Fibroblast of skin of abdomen (primary cell): ENCODE measurements at regions not wholly inside any gene's neighbourhood (a gene's known extent, or its start where the extent isn't known, plus 50 kb on each side); places are given as distances from the start of the nearest gene placed in this dataset.
A peak's percentile ranks its signal among the peaks of the same experiment; 100 is the strongest.

Source experiments
- DNase-seq: peaks from one replicate; pipeline ENCODE4 v3.0.0-alpha.2; 2013

DNA sequence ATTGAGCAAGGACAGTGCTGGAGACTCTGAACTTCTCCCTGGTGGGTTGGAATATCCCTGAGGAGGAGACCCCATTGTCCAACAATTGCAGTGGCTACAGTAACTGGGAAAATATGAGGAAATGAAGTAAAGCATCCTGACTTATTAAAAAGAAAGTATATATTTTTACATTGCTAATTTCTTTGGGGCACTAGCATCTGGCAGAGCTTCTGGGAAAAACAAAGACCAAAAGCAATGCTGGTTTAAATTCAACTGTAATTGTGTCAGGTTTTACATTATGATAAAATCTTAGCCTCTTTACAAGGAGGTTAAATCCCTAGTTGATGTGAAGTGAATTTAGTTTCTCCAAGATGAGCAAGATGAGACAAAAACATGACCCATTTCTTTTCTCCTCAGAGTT is 454.0 kb upstream of the RBMS3 start:
- DNase-seq, result no peak

DNA sequence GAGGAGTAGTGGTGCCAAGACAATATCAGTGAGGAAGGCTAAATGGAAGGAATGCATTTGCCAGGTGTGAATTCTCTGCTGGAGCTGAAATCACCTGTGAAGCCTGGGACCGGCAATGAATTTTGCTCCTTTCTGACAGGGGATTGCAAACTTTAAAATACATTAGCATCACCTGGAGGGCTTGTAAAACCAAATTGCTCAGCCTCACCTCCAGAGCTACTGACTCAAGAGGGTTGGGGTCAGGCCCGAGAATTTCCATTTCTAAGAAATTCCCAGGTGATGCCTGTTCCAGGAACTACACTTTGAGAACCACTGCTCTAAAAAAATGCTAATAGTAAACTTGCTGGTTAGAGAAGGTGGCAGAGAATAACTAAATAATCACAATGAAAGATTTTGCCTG is 445.6 kb upstream of the RBMS3 start:
- no peak for DNase-seq

DNA sequence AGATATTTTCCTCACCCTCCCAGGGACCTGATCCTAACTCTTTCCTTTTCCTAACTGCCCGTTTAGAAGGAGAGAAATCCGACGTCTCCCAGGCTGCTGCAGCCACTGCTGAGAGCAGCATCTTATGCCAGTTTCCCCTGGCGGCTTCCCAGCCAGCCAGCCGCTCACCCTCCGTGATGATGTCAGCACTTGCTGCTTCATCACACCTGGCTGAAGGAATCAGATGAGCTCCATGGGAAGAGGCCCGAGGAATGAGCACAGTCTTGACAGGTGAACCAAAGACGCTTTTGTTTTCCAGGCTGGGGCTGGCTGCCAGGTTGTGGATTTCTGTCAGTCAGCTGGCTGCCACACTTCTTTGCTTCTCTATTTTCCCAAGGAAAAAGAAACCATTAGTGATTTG is 445.1 kb upstream of the RBMS3 start:
- DNase-seq, result peak; percentile 3

DNA sequence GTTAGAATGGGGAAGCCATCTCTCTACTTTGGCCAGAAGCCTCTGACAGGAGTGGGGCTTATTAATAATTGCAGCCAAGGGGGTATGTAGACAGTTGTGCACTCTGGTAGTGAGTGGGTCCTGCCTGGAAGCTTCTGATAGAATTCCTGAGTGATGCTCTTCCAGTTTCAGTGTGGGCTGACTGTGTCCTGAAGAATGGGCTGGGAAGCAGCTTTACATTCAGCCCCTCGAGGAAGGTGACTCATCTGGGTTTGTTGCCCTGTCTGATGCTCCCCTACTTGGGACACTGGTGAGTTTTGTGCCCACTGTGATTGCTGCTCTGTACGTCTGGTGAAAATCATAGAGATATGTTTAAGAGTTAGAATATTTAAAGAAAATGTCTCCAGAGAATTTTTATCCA is 444.7 kb upstream of the RBMS3 start:
- peak; percentile 12 for DNase-seq

DNA sequence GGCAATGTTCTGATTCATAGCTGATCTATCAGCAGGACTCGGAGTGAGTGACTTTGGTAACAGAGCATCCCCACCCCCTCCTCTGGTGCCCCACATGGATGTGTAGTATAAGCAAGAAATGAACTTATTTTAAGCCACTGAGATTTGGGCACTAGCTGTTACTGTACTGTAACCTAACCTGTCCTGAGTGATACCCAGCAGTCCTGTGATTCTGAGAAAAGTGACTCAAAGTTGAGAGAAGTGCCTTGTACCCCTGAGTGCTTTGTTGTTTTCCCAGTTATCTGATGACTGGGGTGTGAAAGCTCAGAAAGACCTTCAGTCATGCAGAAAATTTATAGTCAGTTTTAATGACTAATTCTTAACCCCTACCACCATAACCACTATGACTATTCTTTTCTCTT is 439.9 kb upstream of the RBMS3 start:
- no peak for DNase-seq

DNA sequence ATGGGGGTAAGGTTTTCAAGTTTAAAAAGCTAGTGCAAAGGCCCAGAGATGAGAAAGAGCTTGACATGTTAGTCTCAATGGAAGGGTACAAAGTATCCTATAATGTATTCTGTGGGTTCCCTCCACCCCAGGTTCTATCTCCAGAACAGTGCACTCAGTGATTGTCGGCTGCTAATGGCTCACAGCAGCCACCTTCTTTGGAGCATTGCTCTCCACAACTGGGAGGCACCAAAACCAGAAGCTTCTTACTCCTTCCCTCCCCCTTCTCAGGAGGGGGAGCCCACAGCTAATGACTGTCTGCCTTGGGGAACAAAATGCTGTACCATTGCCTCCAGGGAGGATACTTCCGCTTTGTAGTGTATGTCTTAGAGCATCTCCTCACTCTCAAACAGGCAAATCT is 439.4 kb upstream of the RBMS3 start:
- DNase-seq, result no peak

DNA sequence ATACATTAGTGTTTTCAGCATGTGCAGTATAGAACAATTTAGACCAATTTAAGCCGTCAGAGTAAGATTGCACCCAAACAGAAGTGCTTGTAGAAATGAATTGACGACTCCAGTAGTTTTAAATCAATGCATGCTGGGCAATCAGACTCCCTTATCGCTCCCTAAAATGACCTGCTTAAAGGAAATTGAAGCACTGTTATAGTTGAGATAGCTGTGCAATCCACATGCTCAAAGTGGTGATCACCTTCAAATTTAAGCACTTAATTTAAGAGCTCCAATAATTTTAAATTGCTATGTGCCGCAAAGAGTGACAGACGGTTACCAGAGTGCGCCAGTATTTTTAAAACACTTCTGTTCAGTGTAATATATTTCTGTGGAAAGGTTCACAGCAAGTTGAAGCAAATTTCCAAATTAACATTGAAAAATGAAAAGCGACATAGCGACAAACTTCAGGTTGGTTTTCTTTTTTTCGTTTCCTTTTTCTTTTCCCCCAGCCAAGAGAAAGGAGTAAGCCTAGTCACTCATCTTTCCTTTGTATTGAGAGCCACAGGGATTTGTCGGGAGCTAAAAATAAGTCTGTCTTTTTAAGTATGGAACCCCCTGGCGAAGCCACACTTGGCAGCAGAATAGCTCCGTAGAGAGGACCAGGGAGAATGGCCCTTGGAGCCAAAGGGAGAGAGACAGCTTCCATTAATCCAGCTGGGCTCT is 436.4 kb upstream of the RBMS3 start:
- no peak for DNase-seq

DNA sequence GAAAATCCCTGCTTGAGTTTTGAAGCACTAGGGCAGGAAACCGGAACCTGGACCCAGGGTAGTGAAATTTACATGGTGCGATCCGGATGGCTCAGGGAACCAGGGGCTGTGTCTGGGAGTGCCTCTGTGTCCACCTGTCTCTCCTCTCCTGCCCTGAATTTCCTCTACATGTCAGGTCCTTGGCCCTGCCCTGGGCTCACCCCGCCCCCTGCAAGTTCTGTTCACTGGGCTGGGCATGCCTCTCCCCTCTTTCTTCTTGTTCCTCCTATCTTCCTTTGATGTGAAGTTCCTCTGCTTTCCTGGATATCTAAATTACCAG is 435.9 kb upstream of the RBMS3 start:
- DNase-seq, result no peak

DNA sequence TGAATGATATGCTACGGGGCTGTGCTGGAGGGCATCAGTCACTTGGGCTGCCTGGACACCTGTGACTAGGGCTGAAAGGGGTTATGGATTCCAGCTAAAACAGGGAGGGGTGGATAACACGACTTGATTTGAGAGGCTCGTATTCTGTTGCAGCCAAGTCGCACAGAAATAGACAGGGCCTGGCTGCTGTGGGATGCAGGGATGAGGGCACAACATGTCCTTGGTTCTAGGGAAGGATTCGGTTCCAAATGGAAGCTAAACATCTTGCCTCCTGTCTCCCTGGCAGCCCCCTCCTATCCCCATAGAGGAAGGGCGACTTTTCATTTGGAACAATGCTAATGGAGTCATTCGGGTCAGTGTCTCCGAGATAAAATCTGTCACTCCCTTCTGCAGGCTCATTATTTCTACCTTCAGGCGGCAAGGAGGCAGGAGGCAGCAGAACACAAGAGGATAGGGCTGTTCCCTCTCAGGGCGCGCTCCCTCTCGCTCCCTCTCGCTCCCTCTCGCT is 433.8 kb upstream of the RBMS3 start:
- DNase-seq, result no peak

DNA sequence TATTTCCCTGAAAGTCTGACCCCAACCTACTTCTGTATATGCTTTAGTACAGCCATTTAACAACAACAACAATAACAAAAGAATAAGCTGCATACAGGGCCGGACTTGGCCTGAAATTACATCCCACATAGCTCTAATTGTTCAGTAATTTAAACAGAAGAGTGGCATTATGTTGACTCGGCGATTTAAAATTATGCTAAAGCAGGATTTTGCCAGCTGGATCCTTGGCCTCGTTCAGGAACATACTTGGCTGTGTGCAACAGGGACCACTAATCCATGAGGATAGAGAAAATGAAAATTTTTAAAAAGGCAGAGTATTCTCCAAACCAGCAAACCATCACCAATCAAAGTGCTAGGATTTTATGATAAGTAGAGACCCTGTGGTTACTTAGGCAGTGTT is 433.1 kb upstream of the RBMS3 start:
- DNase-seq, result no peak

DNA sequence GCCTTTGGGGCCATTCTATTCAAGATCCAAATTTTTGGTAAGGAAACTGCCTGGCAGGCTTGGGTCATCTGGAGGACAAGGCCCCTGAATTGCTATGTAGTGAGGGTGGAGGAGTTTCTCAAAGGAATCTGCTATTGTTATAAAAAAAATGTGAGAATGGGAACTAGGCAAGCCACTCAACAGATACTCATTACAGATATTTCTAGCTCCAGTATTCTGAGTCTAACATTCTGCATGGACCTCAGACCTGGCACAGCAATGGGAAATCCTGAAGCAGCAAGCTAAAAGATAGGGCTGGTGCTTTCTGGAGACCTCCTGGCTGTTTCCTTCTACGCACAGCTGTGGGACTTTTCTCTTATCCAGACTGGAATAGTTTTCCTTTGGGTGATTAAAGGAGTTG is 430.7 kb upstream of the RBMS3 start:
- peak; percentile 16 for DNase-seq

DNA sequence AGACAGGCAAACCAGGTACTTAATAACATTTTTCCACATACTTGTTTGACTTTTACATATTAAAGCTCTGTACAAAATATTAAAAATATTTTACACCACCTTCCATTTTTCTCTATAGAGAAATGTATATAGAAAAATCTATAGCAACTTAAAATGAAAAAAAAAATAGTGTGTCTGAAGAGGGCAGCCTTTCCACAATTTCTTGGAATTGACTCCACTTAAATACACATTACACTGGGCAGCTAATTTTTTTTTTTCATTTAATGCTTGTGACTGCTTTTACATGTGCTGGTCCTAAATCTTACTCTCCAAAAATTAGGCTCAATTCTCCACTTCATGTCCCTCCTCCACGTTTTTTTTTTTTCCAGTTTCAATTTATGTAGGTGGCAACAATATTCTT is 427.0 kb upstream of the RBMS3 start:
- DNase-seq, result peak; percentile 31

DNA sequence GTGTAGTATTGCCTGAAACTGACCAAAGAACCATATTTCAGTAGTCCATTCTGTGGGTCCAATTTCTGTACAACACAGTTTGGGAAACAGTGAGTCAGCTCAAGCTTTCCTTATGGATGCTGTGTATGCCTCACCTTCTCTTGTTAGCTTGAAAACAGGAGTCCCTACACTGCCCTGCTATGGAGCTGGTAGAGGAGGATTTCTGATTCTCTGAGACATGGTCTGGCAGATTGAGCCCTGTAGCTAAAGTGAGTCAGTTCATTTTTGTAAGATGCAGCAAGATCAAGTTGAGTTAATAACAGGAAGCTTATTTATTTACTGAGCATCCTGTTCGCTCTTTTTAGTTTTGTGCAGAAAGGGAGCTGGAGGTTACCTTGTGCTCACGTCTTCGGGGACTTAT is 424.1 kb upstream of the RBMS3 start:
- DNase-seq, result no peak

DNA sequence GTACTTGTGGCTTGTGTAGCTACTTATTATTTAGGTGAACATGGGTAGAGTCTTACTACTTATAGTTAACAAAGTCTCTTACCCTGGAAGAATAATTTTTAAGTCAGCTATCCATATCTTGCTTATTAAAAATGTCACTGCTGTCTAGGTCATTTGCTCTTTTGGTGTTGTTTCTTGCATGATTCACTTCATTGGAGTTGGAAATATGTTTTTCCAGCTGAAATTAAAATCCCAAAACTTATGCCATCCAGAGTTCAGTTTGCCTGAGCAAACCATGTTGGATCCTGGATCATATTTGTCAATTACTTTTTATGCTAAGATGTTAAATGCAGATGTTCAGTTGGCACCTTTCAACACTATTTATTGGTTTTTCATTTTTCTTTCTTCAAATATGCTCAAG is 421.0 kb upstream of the RBMS3 start:
- DNase-seq, result no peak

DNA sequence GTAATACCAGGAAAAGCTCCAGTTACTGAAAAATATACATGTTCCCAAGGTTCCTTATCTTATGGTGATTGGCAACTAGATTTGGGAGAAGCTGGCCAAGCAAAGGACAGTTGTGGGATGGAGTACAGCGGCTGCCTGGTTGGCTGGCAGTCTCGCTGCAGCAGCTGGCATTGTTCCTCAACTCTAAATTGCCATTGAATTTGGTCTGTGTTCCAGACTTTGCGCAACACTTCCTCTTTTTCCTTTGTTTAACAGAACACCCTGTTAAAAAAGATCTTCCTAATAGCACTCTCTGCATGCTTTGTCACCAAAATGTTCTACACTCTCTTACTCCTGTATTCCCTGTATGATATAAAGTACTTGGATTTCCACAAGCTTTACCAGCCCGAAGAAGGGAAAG is 420.6 kb upstream of the RBMS3 start:
- no peak for DNase-seq

DNA sequence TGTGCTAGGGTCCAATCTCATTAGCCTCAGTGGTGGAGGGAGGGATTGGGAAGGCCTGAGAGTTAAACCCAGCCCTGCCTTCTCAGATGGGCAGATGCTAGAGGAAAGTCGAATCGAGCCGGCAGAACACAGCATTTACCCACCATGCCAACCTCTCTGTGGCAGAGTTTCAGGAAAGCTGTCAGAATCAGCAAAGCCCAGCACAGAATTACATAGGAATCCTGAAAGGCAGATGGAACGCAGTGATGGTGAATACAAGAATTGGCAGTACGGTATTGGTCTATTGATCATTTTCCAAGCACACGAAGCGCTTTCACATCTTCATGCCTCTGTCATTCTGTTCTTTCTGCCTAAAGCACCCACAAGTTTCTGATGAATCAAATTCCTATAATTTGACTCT is 417.7 kb upstream of the RBMS3 start:
- no peak for DNase-seq

DNA sequence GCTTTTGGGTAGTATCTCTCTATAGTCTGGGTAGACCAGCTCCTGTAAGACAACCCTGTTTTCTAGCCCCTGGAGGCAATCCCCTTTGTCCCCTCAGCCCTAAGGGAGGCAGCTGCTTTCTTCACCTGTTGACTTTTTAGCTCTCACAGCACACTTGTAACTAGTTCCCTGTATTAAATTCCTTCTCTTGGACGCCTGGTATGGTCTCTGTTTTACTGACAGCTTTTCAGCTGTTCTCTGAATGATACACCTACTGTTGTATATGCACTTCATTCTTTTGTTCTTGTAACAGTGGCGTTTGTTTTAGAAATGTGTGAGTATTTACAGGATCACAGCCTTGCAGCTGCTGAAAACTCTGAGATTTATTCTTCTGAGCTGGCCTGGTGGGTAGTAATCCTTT is 413.0 kb upstream of the RBMS3 start:
- DNase-seq, result no peak

DNA sequence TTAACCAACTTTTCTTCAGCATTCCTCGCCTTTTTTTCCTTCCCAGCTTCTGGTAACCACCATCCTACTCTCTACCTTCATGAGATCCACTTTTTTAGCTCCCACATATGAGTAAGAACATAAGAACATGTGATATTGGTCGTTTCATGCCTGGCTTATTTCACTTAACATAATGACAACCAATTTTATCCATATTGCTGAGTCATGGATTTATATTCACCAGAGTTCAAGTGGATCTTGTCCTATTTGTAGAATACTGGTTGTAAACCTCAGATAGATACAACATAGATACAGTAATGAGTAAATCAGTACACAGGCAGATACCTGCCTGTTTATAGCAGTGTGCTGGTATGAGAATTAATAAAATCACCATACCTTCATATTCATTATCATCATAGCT is 412.0 kb upstream of the RBMS3 start:
- DNase-seq, result no peak

DNA sequence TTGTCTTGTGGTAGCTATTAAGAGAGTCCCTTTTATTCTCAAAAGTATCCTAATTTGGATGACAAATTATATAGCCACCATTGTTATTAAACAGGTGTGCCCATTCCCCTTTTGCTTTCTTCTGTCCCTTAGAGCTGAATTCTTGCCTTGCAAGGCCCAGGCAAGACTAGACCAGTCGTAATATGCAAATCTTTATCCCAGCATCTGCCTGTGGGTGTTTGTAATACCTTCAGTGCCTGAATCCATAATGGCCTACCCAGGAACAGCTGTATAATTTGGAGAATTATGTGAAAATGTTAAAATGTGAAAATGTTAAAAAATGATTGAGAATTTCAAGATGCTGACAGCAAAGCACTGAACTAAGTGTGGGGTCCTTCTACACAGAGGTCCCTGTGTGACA is 403.0 kb upstream of the RBMS3 start:
- no peak for DNase-seq

DNA sequence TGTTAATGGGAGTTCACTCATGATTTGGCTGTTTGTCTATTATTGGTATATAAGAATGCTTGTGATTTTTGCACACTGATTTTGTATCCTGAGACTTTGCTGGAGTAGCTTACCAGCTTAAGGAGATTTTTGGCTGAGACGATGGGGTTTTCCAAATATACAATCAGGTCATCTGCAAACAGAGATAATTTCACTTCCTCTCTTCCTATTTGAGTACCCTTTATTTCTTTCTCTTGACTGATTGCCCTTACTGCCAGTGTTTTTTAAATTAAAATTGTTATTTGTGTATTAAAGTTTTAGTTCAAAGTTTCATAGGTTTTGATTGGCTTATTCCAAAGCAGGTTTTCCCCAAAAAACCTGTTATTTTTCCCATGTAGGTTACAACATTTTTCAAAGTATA is 390.5 kb upstream of the RBMS3 start:
- no peak for DNase-seq

DNA sequence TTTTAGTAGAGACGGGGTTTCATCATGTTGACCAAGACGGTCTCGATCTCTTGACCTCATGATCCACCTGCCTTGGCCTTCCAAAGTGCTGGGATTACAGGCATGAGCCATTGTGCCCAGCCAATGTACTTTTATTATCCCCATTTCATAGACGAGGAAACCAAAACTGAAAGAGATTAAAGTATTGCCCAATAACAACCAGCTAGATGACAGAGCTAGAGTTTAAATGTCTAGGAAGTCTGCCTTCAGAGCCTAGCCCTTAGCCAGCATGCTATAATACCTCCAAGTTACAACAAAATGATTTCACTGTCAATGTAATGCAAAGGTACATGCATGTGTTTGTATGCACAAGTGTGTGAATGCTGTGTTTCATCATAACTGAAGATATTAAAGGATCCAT is 389.4 kb upstream of the RBMS3 start:
- no peak for DNase-seq

DNA sequence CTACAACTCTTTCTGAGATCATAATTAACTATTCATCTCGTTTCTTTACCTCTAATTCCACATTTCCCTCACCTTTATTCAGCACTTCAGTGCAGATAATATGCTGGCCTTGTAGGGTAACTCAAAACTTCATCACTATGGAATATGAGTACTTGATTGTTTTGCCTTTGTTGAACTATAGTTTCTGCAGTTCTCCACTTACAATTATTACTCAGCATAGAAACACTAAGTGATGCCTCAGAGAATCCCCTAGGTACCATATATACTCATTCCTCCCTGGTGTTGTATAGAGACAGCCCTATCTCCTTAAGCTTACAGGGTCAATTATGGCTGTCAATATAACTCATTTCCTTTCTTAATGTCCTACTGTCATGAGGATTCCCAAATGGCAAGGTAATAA is 380.6 kb upstream of the RBMS3 start:
- no peak for DNase-seq

DNA sequence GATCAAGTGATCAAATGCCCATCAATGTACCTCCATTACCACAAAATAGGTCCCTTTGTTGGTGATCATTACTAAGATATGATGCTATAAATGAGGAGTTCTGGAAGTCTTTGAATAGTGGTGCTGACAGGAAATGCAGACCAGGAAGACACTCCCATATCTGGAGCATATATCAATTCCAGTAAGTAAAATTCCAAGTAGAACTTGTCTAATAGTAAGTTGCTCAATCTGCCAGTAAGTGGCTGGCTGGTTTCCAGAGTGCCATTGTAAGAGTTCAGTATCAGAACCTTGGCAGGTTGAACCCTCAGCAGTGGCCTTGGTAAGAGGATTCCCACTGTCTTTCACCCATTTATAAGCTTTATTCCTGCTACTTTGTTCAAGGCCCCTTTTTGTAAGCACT is 379.9 kb upstream of the RBMS3 start:
- peak; percentile 24 for DNase-seq

DNA sequence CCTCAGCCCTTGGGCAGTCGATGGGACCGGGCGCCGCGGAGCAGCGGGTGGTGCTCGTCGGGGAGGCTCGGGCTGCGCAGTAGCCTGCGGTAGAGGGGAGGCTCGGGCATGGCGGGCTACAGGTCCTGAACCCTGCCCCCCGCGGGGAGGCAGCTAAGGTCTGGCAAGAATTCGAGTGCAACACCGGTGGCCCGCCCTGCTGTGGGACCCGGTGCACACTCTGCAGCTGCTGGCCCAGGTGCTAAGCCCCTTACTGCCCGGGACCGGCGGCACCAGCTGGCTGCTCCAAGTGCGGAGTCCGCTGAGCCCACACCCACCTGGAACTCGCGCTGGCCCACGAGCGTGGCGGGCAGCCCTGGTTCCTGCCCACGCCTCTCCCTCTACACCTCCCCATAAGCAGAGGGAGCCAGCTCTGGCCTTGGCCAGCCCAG is 377.7 kb upstream of the RBMS3 start:
- DNase-seq, result no peak

DNA sequence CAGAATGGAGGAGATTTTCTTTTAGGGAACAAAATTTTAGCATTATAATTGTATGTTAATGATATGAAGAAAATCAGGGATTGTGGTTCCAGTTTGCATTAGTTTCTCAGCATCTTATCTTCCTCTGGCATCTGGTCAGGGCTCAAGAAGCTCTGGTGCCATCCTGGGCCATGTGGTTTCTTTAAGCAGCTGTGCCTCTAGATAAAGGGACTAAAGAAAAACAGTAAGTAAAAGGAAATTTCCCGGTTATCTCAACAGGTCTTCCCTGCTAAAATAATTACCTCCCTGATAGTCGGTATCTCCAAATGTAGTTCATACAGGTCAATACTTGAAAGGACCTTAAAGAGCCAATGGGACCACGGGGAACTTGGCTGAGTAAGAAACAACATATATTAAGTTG is 375.1 kb upstream of the RBMS3 start:
- DNase-seq, result no peak
